ENCODE measurements at regions not wholly inside any gene's neighbourhood (a gene's known extent, or its start where the extent isn't known, plus 50 kb on each side); places are given as distances from the start of the nearest gene placed in this dataset.

DNA sequence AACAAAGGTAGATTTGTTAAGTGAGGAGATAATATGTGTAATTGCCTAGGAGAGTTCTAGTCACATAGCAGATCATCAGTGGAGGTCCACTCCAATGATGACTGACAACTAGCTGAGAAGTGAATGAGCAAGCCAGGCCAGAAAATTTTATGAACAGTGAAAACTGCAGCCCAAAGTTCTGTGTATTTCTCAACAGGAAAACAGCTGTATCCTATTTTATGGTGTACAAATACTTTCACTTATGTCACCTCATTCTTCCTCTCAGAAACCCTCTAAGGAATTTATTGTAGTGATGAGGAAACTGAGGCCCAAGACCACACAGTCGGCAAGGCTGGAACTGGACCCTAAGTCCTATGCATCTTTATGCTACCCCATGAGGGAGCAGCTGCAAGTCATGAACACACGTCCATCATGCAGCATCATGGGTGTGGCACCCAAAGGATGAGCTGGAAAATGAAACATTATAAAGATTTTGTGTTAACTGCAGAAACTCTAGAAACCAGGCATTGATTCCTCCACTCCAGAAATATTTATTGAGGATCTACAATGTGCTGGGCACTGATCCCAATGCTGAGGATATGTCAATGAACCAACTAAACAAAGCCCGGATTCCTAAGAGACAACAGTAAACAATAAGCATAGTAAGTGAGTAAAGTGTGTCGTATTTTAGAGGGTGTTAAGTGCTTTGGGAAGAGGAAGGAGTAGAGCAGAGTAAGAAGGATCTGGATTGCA lies 99.5 kb upstream of the DUSP10 start:
- Histone ChIP-seq H3K9ac (peak overlapping the region; percentile 22; the same call in 1 of the 2 replicates), H3F3A (ENCODE audit: insufficient read depth) (peaks cover 26% of the 10 kb centered on the region), H3K4me3 (no peak overlapping the region), H3K4me1 (ENCODE audit: insufficient read depth) (peaks cover 28% of the 10 kb centered on the region), H3K27me3 (replicated peaks; ENCODE audit: insufficient read depth) (no peaks in the 10 kb centered on the region), H2AFZ (no peak overlapping the region), H3K9me2 (ENCODE audit: insufficient read depth) (no peaks in the 10 kb centered on the region), H3K27ac (peak overlapping the region; percentile 68), H3K4me2 (ENCODE audit: unreplicated experiment) (peak overlapping the region; percentile 42), H3K36me3 (ENCODE audit: low read depth) (no peaks in the 10 kb centered on the region), H4K20me1 (ENCODE audit: insufficient read depth) (no peaks in the 10 kb centered on the region), H3K79me2 (ENCODE audit: insufficient read depth) (no peaks in the 10 kb centered on the region), H3K9me3 (ENCODE audit: low read depth) (no peaks in the 10 kb centered on the region)
- peak; percentile 78 for DNase-seq
- WGBS, 2 experiments (ENCODE audit: low coverage in 1 of 2, low lambda C conversion rate in 2 of 2, missing lambda C conversion rate in 2 of 2), result 12 to 22% methylated on average over 4 of the region's 4 CpGs
- no peak for TF ChIP-seq EZH2 (IDR thresholded peaks at IDR 0.05; ENCODE audit: insufficient read depth, poor library complexity, severe bottlenecking)
- TF ChIP-seq EZH2phosphoT487 (IDR thresholded peaks at IDR 0.05; ENCODE audit: insufficient read depth, low read depth), result no peak
- in situ Hi-C loops (cut with MboI), result no loop called here

- no peak for TF ChIP-seq EZH2phosphoT487 (IDR thresholded peaks at IDR 0.05; ENCODE audit: insufficient read depth, low read depth)
- no peak for TF ChIP-seq EZH2 (IDR thresholded peaks at IDR 0.05; ENCODE audit: insufficient read depth, poor library complexity, severe bottlenecking)
- H3F3A ChIP-seq (ENCODE audit: insufficient read depth), result peaks cover 26% of the 10 kb centered on the region
- H3K79me2 ChIP-seq (ENCODE audit: insufficient read depth), result no peaks in the 10 kb centered on the region
- no peak overlapping the region for H2AFZ ChIP-seq
- H3K9ac ChIP-seq, result peak overlapping the region; percentile 22; the same call in 1 of the 2 replicates
- no peaks in the 10 kb centered on the region for H4K20me1 ChIP-seq (ENCODE audit: insufficient read depth)
- H3K36me3 ChIP-seq (ENCODE audit: low read depth), result no peaks in the 10 kb centered on the region
- no peaks in the 10 kb centered on the region for H3K9me2 ChIP-seq (ENCODE audit: insufficient read depth)
- H3K9me3 ChIP-seq (ENCODE audit: low read depth), result no peaks in the 10 kb centered on the region
- H3K4me1 ChIP-seq (ENCODE audit: insufficient read depth), result peaks cover 28% of the 10 kb centered on the region
- H3K4me2 ChIP-seq (ENCODE audit: unreplicated experiment), result no peak overlapping the region
- 70 to 73% methylated on average over 5 of the region's 5 CpGs for WGBS, 2 experiments (ENCODE audit: low coverage in 1 of 2, low lambda C conversion rate in 2 of 2, missing lambda C conversion rate in 2 of 2)
- H3K27ac ChIP-seq, result peak overlapping the region; percentile 68
- DNase-seq, result peak; percentile 53
- in situ Hi-C loops (cut with MboI), result no loop called here
- H3K4me3 ChIP-seq, result no peak overlapping the region
- H3K27me3 ChIP-seq (replicated peaks; ENCODE audit: insufficient read depth), result no peaks in the 10 kb centered on the region
These were observed 98.8 kb upstream of the DUSP10 start for GRCh38 chr1:221840511-221841243.

DNA sequence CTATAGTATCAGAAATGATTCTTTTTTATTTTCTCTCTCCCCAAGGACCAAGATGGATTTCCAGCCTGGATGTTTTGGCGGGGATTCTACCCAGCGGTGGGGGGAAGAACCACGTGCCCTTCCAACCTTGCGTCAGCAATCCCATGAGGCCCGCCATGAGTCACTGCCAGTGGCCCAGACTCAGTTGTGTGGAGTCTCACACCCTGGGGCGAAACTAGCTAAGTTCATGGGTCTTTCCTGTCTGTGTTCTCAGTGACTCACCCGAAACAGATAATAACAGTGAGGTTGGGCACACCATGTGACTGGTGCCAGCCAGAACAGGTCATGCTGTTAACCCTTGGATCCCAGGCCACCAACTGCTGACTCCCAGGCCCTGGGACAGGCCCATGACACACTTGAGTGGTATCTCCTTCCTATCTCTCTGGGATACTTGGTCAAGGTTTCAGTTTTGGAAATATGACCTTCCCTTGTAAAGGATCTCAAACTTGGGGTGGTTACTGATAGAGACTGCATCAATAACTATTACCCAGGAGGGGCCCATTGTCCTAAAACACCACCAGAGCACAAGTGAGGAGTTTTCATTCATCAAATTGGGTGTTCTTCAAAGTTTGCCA lies 98.0 kb upstream of the DUSP10 start:
- no peaks in the 10 kb centered on the region for H3K27me3 ChIP-seq (replicated peaks; ENCODE audit: insufficient read depth)
- H3K79me2 ChIP-seq (ENCODE audit: insufficient read depth), result no peaks in the 10 kb centered on the region
- peak; percentile 86 for DNase-seq
- in situ Hi-C loops (cut with MboI), result no loop called here
- H3K9ac ChIP-seq, result peak overlapping the region; percentile 22; the same call in 1 of the 2 replicates
- no peak overlapping the region for H3K4me3 ChIP-seq
- WGBS, 2 experiments (ENCODE audit: low coverage in 1 of 2, low lambda C conversion rate in 2 of 2, missing lambda C conversion rate in 2 of 2), result 39 to 50% methylated on average over 7 of the region's 7 CpGs
- no peaks in the 10 kb centered on the region for H3K36me3 ChIP-seq (ENCODE audit: low read depth)
- H3K9me2 ChIP-seq (ENCODE audit: insufficient read depth), result no peaks in the 10 kb centered on the region
- H4K20me1 ChIP-seq (ENCODE audit: insufficient read depth), result no peaks in the 10 kb centered on the region
- peaks cover 28% of the 10 kb centered on the region for H3K4me1 ChIP-seq (ENCODE audit: insufficient read depth)
- H3K4me2 ChIP-seq (ENCODE audit: unreplicated experiment), result no peak overlapping the region
- H3K27ac ChIP-seq, result peak overlapping the region; percentile 68
- H3K9me3 ChIP-seq (ENCODE audit: low read depth), result no peaks in the 10 kb centered on the region
- H2AFZ ChIP-seq, result no peak overlapping the region
- TF ChIP-seq EZH2 (IDR thresholded peaks at IDR 0.05; ENCODE audit: insufficient read depth, poor library complexity, severe bottlenecking) (no peak), EZH2phosphoT487 (IDR thresholded peaks at IDR 0.05; ENCODE audit: insufficient read depth, low read depth) (no peak)
- H3F3A ChIP-seq (ENCODE audit: insufficient read depth), result peaks cover 26% of the 10 kb centered on the region

- peaks cover 28% of the 10 kb centered on the region for H3K4me1 ChIP-seq (ENCODE audit: insufficient read depth)
- no peaks in the 10 kb centered on the region for H3K9me2 ChIP-seq (ENCODE audit: insufficient read depth)
- no peak overlapping the region for H3K4me3 ChIP-seq
- H3K27me3 ChIP-seq (replicated peaks; ENCODE audit: insufficient read depth), result no peaks in the 10 kb centered on the region
- TF ChIP-seq EZH2phosphoT487 (IDR thresholded peaks at IDR 0.05; ENCODE audit: insufficient read depth, low read depth) (no peak), EZH2 (IDR thresholded peaks at IDR 0.05; ENCODE audit: insufficient read depth, poor library complexity, severe bottlenecking) (no peak)
- 67 to 86% methylated on average over 1 of the region's 1 CpG for WGBS, 2 experiments (ENCODE audit: low coverage in 1 of 2, low lambda C conversion rate in 2 of 2, missing lambda C conversion rate in 2 of 2)
- no peak for DNase-seq
- H3K9ac ChIP-seq, result no peak overlapping the region; the same call in 1 of the 2 replicates
- H3K9me3 ChIP-seq (ENCODE audit: low read depth), result no peaks in the 10 kb centered on the region
- H3K79me2 ChIP-seq (ENCODE audit: insufficient read depth), result no peaks in the 10 kb centered on the region
- H2AFZ ChIP-seq, result no peak overlapping the region
- peaks cover 26% of the 10 kb centered on the region for H3F3A ChIP-seq (ENCODE audit: insufficient read depth)
- in situ Hi-C loops (cut with MboI), result no loop called here
- H4K20me1 ChIP-seq (ENCODE audit: insufficient read depth), result no peaks in the 10 kb centered on the region
- no peaks in the 10 kb centered on the region for H3K36me3 ChIP-seq (ENCODE audit: low read depth)
- H3K27ac ChIP-seq, result peak overlapping the region; percentile 68; the same call in 1 of the 2 replicates
- H3K4me2 ChIP-seq (ENCODE audit: unreplicated experiment), result no peak overlapping the region
These were observed 97.4 kb upstream of the DUSP10 start for GRCh38 chr1:221839321-221839720.

All from GM23248 (cell line).